Testis (tissue), 2 donors: ENCODE measurements at regions not wholly inside any gene's neighbourhood (a gene's known extent, or its start where the extent isn't known, plus 50 kb on each side); places are given as distances from the start of the nearest gene placed in this dataset.

Experiments
- DNase-seq: peaks from one replicate; pipeline ENCODE4 v3.0.0-alpha.2; 2019
- H3K27ac ChIP-seq, 2 donors: fragments of 200-600 bp; sonication (generic); one replicate each; pipeline ENCODE4 v1.5.1; 2019
- H3K27me3 ChIP-seq: fragments of 200-600 bp; sonication (generic); one replicate; pipeline ENCODE4 v1.5.1; 2019
- H3K36me3 ChIP-seq: fragments of 200-600 bp; sonication (generic); one replicate; pipeline ENCODE4 v1.5.1; 2017; ENCODE audit warnings: low read depth; ENCODE audit errors: missing control alignments
- H3K4me1 ChIP-seq: fragments of 200-600 bp; sonication (generic); one replicate; pipeline ENCODE4 v1.5.1; 2019
- H3K4me3 ChIP-seq, 2 donors: fragments of 200-600 bp; sonication (generic); one replicate each; pipeline ENCODE4 v1.5.1; 2017 to 2019
- H3K9me3 ChIP-seq: fragments of 200-600 bp; sonication (generic); one replicate; pipeline ENCODE4 v1.5.1; 2017
- POLR2A ChIP-seq: fragments of 450-650 bp; IDR thresholded peaks from one replicate; pipeline ENCODE4 v1.6.1; 2017; ENCODE audit warnings: antibody characterized with exemption, mild to moderate bottlenecking, moderate library complexity
- WGBS, 2 donors: methylation state at CpG; one replicate each; pipeline ENCODE4 v1.1.5; 2018; 5-methylcytosine and 5-hydroxymethylcytosine counted together
- intact Hi-C: fragments of 100-400 bp; cut with DNase I; formaldehyde crosslinking; loops from one replicate; pipeline ENCODE4 v1.15.1; 2023; ENCODE audit warnings: low total_unique reads
- TF ChIP-seq, protein P1 (sequence below), 3 experiments: fragments of 450-650 bp in 2 of 3; fragments of 200-600 bp in 1 of 3; sonication (generic) in 1 of 3; IDR thresholded peaks; one replicate each; pipeline ENCODE4 v1.5.1; 2016 to 2019; ENCODE audit warnings: antibody characterized with exemption in 3 of 3, mild to moderate bottlenecking in 2 of 3, moderate library complexity in 1 of 3

DNA sequence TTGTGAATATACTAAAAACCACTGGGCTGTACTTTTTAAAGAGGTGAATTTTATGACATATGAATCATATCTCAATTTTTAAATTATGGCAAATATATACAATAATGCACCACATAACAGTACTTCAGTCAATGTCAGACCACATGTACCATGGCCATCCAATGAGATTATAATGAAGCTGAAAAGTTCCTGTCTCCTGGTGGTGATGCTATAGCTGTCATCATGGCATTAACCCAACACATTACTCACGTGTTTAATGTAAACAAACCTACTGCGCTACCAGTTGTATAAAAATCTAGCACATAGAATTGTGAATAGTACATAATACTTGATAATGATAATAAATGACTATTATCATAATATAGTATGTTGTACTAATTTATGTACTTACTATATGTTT lies 77.6 kb upstream of the ID2 start:
- no peaks in the 10 kb centered on the region for H3K27me3 ChIP-seq
- no peaks in the 10 kb centered on the region for H3K36me3 ChIP-seq
- H3K27ac ChIP-seq = no peak overlapping the region
- intact Hi-C loops = no loop called here
- H3K4me3 ChIP-seq = no peak overlapping the region
- no peak for TF ChIP-seq POLR2A
- TF ChIP-seq, protein P1, sequence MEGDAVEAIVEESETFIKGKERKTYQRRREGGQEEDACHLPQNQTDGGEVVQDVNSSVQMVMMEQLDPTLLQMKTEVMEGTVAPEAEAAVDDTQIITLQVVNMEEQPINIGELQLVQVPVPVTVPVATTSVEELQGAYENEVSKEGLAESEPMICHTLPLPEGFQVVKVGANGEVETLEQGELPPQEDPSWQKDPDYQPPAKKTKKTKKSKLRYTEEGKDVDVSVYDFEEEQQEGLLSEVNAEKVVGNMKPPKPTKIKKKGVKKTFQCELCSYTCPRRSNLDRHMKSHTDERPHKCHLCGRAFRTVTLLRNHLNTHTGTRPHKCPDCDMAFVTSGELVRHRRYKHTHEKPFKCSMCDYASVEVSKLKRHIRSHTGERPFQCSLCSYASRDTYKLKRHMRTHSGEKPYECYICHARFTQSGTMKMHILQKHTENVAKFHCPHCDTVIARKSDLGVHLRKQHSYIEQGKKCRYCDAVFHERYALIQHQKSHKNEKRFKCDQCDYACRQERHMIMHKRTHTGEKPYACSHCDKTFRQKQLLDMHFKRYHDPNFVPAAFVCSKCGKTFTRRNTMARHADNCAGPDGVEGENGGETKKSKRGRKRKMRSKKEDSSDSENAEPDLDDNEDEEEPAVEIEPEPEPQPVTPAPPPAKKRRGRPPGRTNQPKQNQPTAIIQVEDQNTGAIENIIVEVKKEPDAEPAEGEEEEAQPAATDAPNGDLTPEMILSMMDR (IDR thresholded peaks at IDR 0.05) = no peak
- H3K9me3 ChIP-seq = no peaks in the 10 kb centered on the region
- WGBS, 2 donors = 91 to 93% methylated on average over 2 of the region's 2 CpGs
- no peaks in the 10 kb centered on the region for H3K4me1 ChIP-seq
- no peak for DNase-seq

GRCh38 chr2:8605351-8606065 lies 76.3 kb upstream of the ID2 start:
- no peaks in the 10 kb centered on the region for H3K27me3 ChIP-seq
- no peaks in the 10 kb centered on the region for H3K9me3 ChIP-seq
- H3K4me1 ChIP-seq = no peaks in the 10 kb centered on the region
- H3K4me3 ChIP-seq = no peak overlapping the region
- 85 to 92% methylated on average over 8 of the region's 8 CpGs for WGBS, 2 donors
- no peak for TF ChIP-seq POLR2A
- TF ChIP-seq, protein P1 (IDR thresholded peaks at IDR 0.05) = no peak
- DNase-seq = no peak
- H3K36me3 ChIP-seq = no peaks in the 10 kb centered on the region
- intact Hi-C loops = no loop called here
- H3K27ac ChIP-seq = no peak overlapping the region

GRCh38 chr2:8606226-8606625 lies 75.6 kb upstream of the ID2 start:
- intact Hi-C loops = no loop called here
- no peak for TF ChIP-seq POLR2A
- TF ChIP-seq, protein P1 (IDR thresholded peaks at IDR 0.05) = no peak
- Histone ChIP-seq H3K4me3 (no peak overlapping the region), H3K4me1 (no peaks in the 10 kb centered on the region), H3K27me3 (no peaks in the 10 kb centered on the region), H3K27ac (no peak overlapping the region), H3K9me3 (no peaks in the 10 kb centered on the region), H3K36me3 (no peaks in the 10 kb centered on the region)
- DNase-seq = no peak
- WGBS, 2 donors = 85 to 88% methylated on average over 8 of the region's 8 CpGs

- H3K27me3 ChIP-seq = no peaks in the 10 kb centered on the region
- intact Hi-C loops = no loop called here
These were observed 75.0 kb upstream of the ID2 start for GRCh38 chr2:8606649-8607550.

More at GRCh38 chr2:8606649-8607550, 75.0 kb upstream of the ID2 start:
- no peak overlapping the region for H3K4me3 ChIP-seq
- no peak for DNase-seq
- H3K27ac ChIP-seq = no peak overlapping the region
- no peaks in the 10 kb centered on the region for H3K4me1 ChIP-seq
- no peaks in the 10 kb centered on the region for H3K9me3 ChIP-seq
- H3K36me3 ChIP-seq = no peaks in the 10 kb centered on the region
- TF ChIP-seq, protein P1 (IDR thresholded peaks at IDR 0.05) = no peak
- TF ChIP-seq POLR2A = no peak
- WGBS, 2 donors = 86 to 89% methylated on average over 19 to 20 of the region's 20 CpGs
